OCI-LY7 (cell line): ENCODE measurements at regions not wholly inside any gene's neighbourhood (a gene's known extent, or its start where the extent isn't known, plus 50 kb on each side); places are given as distances from the start of the nearest gene placed in this dataset.

ENCODE experiments used
- CTCF ChIP-seq: fragments of 200-600 bp; sonication (generic); conservative IDR thresholded peaks from 2 replicates; pipeline ENCODE4 v1.5.1; 2014; ENCODE audit warnings: mild to moderate bottlenecking, antibody characterized with exemption, low read length, moderate library complexity, mixed read lengths
- EZH2phosphoT487 ChIP-seq: fragments of 200-600 bp; sonication (generic); IDR thresholded peaks from 2 replicates; pipeline ENCODE4 v1.6.1; 2018; ENCODE audit warnings: low read depth, borderline replicate concordance, mild to moderate bottlenecking, mixed run types, antibody characterized with exemption, low read length, moderate library complexity, mixed read lengths

GRCh38 chr1:198907423-198907746, 268.5 kb downstream of the PTPRC start:
- no peak for TF ChIP-seq CTCF
- no peak for TF ChIP-seq EZH2phosphoT487
